ENCODE measurements at regions not wholly inside any gene's neighbourhood (a gene's known extent, or its start where the extent isn't known, plus 50 kb on each side); places are given as distances from the start of the nearest gene placed in this dataset.
"Not testable (repeated sequence)": the region's sequence is repeated elsewhere in the genome, so short reads cannot be mapped to it uniquely, and the experiment has no call there.

- DNase-seq (ENCODE audit: low spot score): no peak
Measured at GRCh38 chr3:135636596-135636995, 328.9 kb upstream of the PPP2R3A start.

- DNase-seq (ENCODE audit: low spot score): no peak
Measured at GRCh38 chr3:135637013-135637412, 328.5 kb upstream of the PPP2R3A start.

GRCh38 chr3:135641761-135642160, 323.8 kb upstream of the PPP2R3A start:
- DNase-seq (ENCODE audit: low spot score): no peak

GRCh38 chr3:135645541-135645940, 320.0 kb upstream of the PPP2R3A start:
- no peak for DNase-seq (ENCODE audit: low spot score)

GRCh38 chr3:135646873-135647272, 318.7 kb upstream of the PPP2R3A start:
- DNase-seq (ENCODE audit: low spot score): no peak

- no peak for DNase-seq (ENCODE audit: low spot score)
Measured at GRCh38 chr3:135649361-135649760, 316.2 kb upstream of the PPP2R3A start.

- no peak for DNase-seq (ENCODE audit: low spot score)
Measured at GRCh38 chr3:135650309-135650708, 315.2 kb upstream of the PPP2R3A start.

GRCh38 chr3:135652388-135652787, 313.1 kb upstream of the PPP2R3A start:
- DNase-seq (ENCODE audit: low spot score): no peak

GRCh38 chr3:135655328-135655727, 310.2 kb upstream of the PPP2R3A start:
- DNase-seq (ENCODE audit: low spot score): no peak

GRCh38 chr3:135658451-135658850, 307.1 kb upstream of the PPP2R3A start:
- DNase-seq (ENCODE audit: low spot score): not testable (repeated sequence)

GRCh38 chr3:135667061-135667460, 298.5 kb upstream of the PPP2R3A start:
- no peak for DNase-seq (ENCODE audit: low spot score)

- DNase-seq (ENCODE audit: low spot score): no peak
Measured at GRCh38 chr3:135674508-135674907, 291.0 kb upstream of the PPP2R3A start.

GRCh38 chr3:135678386-135678785, 287.1 kb upstream of the PPP2R3A start:
- DNase-seq (ENCODE audit: low spot score): no peak

- no peak for DNase-seq (ENCODE audit: low spot score)
Measured at GRCh38 chr3:135688003-135688402, 277.5 kb upstream of the PPP2R3A start.

- no peak for DNase-seq (ENCODE audit: low spot score)
Measured at GRCh38 chr3:135690664-135691063, 274.9 kb upstream of the PPP2R3A start.

GRCh38 chr3:135691240-135691639, 274.3 kb upstream of the PPP2R3A start:
- DNase-seq (ENCODE audit: low spot score): no peak

GRCh38 chr3:135694142-135694541, 271.4 kb upstream of the PPP2R3A start:
- no peak for DNase-seq (ENCODE audit: low spot score)

- no peak for DNase-seq (ENCODE audit: low spot score)
Measured at GRCh38 chr3:135699741-135700140, 265.8 kb upstream of the PPP2R3A start.

- DNase-seq (ENCODE audit: low spot score): peak; percentile 33
Measured at GRCh38 chr3:135706758-135707375, 258.7 kb upstream of the PPP2R3A start.

- DNase-seq (ENCODE audit: low spot score): no peak
Measured at GRCh38 chr3:135719449-135719848, 246.1 kb upstream of the PPP2R3A start.

GRCh38 chr3:135728007-135728721, 237.4 kb upstream of the PPP2R3A start:
- no peak for DNase-seq (ENCODE audit: low spot score)

- no peak for DNase-seq (ENCODE audit: low spot score)
Measured at GRCh38 chr3:135731546-135731945, 234.0 kb upstream of the PPP2R3A start.

- no peak for DNase-seq (ENCODE audit: low spot score)
Measured at GRCh38 chr3:135736740-135737139, 228.8 kb upstream of the PPP2R3A start.

GRCh38 chr3:135739779-135740178, 225.7 kb upstream of the PPP2R3A start:
- no peak for DNase-seq (ENCODE audit: low spot score)

All from Ammon's horn (tissue), 1 donor.